ENCODE measurements at regions not wholly inside any gene's neighbourhood (a gene's known extent, or its start where the extent isn't known, plus 50 kb on each side); places are given as distances from the start of the nearest gene placed in this dataset.
A peak's percentile ranks its signal among the peaks of the same experiment; 100 is the strongest.

- DNase-seq = peak; percentile 22
- Mint-ChIP-seq H3K4me1 (ENCODE audit: low read depth) (no peaks in the 10 kb centered on the region), H3K27me3 (peaks cover 21% of the 10 kb centered on the region), H3K36me3 (ENCODE audit: low read depth) (no peaks in the 10 kb centered on the region), H3K4me3 (no peak overlapping the region), H3K9me3 (no peaks in the 10 kb centered on the region), H3K27ac (no peak overlapping the region)
Observed at GRCh38 chr2:239666053-239666854, 265.4 kb upstream of the HDAC4 start.

DNA sequence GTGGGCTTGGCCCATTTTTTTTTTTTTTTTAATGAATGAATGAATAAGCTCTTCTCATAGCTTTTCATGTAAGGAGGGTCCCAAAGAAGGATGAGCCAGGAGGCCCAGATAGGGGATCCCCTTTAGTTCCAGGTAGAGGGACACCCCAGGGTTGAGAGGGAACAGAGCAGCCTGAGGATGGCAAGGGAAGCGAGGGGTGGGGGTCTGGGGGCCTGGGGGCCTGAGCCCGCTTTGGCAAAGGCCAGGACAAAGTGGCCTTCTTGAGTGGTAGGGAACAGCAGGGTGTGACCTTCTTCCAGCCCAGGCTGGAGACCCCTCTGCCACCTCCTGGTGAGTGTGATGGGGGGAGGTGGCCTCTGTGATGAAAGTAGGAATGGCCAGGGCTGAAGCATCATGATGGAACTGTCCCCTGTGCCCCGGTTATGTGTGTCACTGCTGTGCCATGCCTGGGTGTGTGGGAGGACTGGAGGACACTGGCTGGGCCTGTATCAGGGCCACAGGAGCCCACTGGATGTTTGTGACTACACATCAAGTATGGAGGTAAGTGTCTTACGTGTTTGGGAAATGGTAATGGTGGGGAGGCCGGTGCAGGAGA is 263.5 kb upstream of the HDAC4 start:
- no peaks in the 10 kb centered on the region for H3K4me1 Mint-ChIP-seq (ENCODE audit: low read depth)
- no peak overlapping the region for H3K27ac Mint-ChIP-seq
- no peaks in the 10 kb centered on the region for H3K9me3 Mint-ChIP-seq
- H3K36me3 Mint-ChIP-seq (ENCODE audit: low read depth) = no peaks in the 10 kb centered on the region
- no peak for DNase-seq
- peaks cover 30% of the 10 kb centered on the region for H3K27me3 Mint-ChIP-seq
- H3K4me3 Mint-ChIP-seq = no peak overlapping the region

GRCh38 chr2:239663364-239663924 is 262.6 kb upstream of the HDAC4 start:
- no peak overlapping the region for H3K27ac Mint-ChIP-seq
- DNase-seq = no peak
- H3K9me3 Mint-ChIP-seq = no peaks in the 10 kb centered on the region
- peaks cover 30% of the 10 kb centered on the region for H3K27me3 Mint-ChIP-seq
- H3K4me3 Mint-ChIP-seq = no peak overlapping the region
- H3K4me1 Mint-ChIP-seq (ENCODE audit: low read depth) = no peaks in the 10 kb centered on the region
- H3K36me3 Mint-ChIP-seq (ENCODE audit: low read depth) = no peaks in the 10 kb centered on the region

DNA sequence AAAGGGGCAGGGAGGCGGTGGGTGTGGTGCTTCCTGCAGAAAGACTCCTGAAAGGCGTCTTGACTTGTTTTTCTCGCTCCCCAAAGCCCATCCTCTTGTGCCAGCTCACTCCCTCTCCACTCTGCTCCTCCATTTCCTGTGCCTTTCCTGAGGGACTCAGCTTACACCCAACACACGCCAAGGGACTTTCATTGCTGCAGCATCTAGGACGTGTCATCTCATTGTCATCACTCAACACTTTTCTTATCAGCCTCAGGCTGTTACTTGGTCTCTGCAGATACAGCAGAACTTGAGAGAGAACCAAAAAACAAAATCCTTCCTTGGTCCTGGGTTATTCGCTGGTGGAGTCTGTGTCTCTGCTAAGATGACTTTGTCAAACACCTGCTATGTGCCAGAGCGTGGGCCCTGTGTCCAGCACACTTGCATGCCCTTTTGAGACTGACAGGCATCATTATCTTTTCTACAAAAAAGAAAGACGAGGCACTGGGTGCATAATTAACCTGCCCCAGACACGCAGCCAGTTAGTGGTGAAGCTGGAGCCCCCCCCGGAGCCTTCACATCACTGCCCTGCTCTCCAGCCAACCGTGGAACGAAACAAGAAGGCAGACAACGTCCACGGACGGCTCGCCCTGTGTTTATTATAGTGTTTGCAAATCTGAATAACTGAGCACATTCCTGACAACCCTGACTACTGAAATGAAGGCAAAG is 261.7 kb upstream of the HDAC4 start:
- no peaks in the 10 kb centered on the region for H3K36me3 Mint-ChIP-seq (ENCODE audit: low read depth)

GRCh38 chr2:239661334-239662312 is 260.8 kb upstream of the HDAC4 start:
- Mint-ChIP-seq H3K4me1 (ENCODE audit: low read depth) (no peaks in the 10 kb centered on the region), H3K9me3 (no peaks in the 10 kb centered on the region), H3K27ac (no peak overlapping the region), H3K4me3 (no peak overlapping the region), H3K27me3 (peaks cover 30% of the 10 kb centered on the region), H3K36me3 (ENCODE audit: low read depth) (no peaks in the 10 kb centered on the region)
- no peak for DNase-seq

More for the DNA sequence above, 261.7 kb upstream of the HDAC4 start:
- peaks cover 30% of the 10 kb centered on the region for H3K27me3 Mint-ChIP-seq
- no peak for DNase-seq
- H3K27ac Mint-ChIP-seq = no peak overlapping the region
- no peaks in the 10 kb centered on the region for H3K4me1 Mint-ChIP-seq (ENCODE audit: low read depth)
- H3K9me3 Mint-ChIP-seq = no peaks in the 10 kb centered on the region
- H3K4me3 Mint-ChIP-seq = no peak overlapping the region

GRCh38 chr2:239660390-239661230 is 259.8 kb upstream of the HDAC4 start:
- Mint-ChIP-seq H3K27ac (no peak overlapping the region), H3K36me3 (ENCODE audit: low read depth) (no peaks in the 10 kb centered on the region), H3K4me1 (ENCODE audit: low read depth) (no peaks in the 10 kb centered on the region), H3K27me3 (peaks cover 30% of the 10 kb centered on the region), H3K4me3 (no peak overlapping the region), H3K9me3 (no peaks in the 10 kb centered on the region)
- DNase-seq = no peak

DNA sequence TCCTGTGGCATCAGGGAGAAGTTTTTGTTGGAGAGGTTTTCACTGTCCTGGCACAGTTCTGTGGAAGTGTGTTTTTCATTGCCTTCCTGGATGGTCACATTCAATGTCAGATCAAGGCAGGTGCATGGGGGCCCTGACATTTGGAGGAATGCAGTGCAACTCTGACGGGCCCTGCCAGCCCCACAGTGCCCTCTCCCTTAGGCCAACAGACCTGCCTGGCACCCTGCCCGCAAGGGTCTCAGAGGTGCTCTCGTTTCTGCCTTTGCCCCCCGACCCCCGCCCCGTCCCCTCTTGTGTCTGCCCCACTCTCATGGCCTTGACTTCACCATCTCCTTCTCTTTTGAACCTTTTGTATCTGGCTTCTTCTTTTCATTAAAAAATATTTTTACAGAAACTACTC is 257.2 kb upstream of the HDAC4 start:
- no peaks in the 10 kb centered on the region for H3K36me3 Mint-ChIP-seq (ENCODE audit: low read depth)
- H3K27ac Mint-ChIP-seq = no peak overlapping the region
- no peak overlapping the region for H3K4me3 Mint-ChIP-seq
- H3K27me3 Mint-ChIP-seq = peaks cover 27% of the 10 kb centered on the region
- H3K9me3 Mint-ChIP-seq = no peaks in the 10 kb centered on the region
- no peaks in the 10 kb centered on the region for H3K4me1 Mint-ChIP-seq (ENCODE audit: low read depth)
- no peak for DNase-seq

DNA sequence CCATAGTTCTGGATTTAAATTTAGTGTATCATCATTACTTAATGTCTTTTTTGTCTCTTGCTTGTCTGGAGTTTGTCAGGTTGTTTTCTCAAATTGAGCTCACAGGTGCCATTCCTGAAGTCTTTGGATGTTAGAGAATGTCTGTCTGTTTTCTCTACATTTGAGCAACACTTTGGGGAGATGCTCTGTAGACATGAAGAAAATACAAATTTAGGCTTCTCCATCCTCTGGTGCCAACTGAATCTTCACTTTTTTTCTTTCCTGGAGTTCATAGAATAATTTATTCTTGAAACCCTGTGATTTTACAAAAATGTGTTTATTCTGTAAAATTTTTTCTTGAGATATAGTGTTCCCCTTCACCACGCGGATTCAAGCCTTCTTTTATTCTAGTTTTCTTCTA is 256.4 kb upstream of the HDAC4 start:
- no peak for DNase-seq
- H3K27ac Mint-ChIP-seq = no peak overlapping the region
- H3K27me3 Mint-ChIP-seq = peaks cover 19% of the 10 kb centered on the region
- no peaks in the 10 kb centered on the region for H3K4me1 Mint-ChIP-seq (ENCODE audit: low read depth)
- H3K36me3 Mint-ChIP-seq (ENCODE audit: low read depth) = no peaks in the 10 kb centered on the region
- H3K4me3 Mint-ChIP-seq = no peak overlapping the region
- no peaks in the 10 kb centered on the region for H3K9me3 Mint-ChIP-seq

DNA sequence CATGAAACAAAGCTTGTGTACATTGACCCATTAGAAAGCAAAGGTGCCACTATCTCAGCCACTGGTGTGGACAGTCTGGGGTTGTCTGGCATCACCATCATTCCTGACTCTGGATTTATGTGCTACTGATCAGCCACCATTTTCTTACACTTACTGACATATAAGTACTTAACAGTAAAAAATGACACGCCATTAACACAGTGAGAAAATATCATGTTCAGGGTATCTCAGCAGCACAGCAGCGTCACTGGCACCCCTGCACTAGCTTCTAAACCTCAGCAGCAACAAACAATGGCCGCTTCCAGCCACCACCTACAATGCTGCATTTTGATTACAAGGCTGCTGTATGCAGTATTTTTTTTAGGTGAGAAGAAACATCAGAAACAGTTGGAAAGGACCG is 253.4 kb upstream of the HDAC4 start:
- no peaks in the 10 kb centered on the region for H3K36me3 Mint-ChIP-seq (ENCODE audit: low read depth)
- no peaks in the 10 kb centered on the region for H3K4me1 Mint-ChIP-seq (ENCODE audit: low read depth)
- H3K27ac Mint-ChIP-seq = no peak overlapping the region
- no peak for DNase-seq
- H3K9me3 Mint-ChIP-seq = peaks cover 2% of the 10 kb centered on the region
- peaks cover 2% of the 10 kb centered on the region for H3K27me3 Mint-ChIP-seq
- H3K4me3 Mint-ChIP-seq = no peak overlapping the region

DNA sequence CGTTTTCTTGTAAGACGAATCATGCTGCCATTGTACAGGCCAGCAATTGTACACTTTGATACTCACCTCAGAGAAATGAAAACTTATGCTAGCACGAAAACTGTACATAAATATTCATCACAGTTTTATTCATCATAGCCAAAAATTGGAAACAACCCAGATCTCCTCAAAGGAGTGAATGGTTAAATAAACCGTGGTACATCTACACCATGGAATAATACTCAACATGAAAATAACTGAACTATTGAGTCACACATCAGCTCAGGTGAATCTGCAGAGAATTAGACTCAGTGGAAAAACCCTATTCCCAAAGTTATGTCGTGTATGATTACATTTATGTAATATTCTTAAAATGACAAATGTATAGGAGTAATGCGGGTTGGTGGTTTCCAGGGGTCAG is 251.0 kb upstream of the HDAC4 start:
- DNase-seq = no peak
- Mint-ChIP-seq H3K27me3 (peaks cover 11% of the 10 kb centered on the region), H3K9me3 (peaks cover 5% of the 10 kb centered on the region), H3K36me3 (ENCODE audit: low read depth) (no peaks in the 10 kb centered on the region), H3K27ac (no peak overlapping the region), H3K4me3 (no peak overlapping the region), H3K4me1 (ENCODE audit: low read depth) (no peaks in the 10 kb centered on the region)

GRCh38 chr2:239650674-239651073 is 249.9 kb upstream of the HDAC4 start:
- Mint-ChIP-seq H3K9me3 (peaks cover 5% of the 10 kb centered on the region), H3K36me3 (ENCODE audit: low read depth) (no peaks in the 10 kb centered on the region), H3K27me3 (peaks cover 19% of the 10 kb centered on the region), H3K4me1 (ENCODE audit: low read depth) (no peaks in the 10 kb centered on the region), H3K4me3 (no peak overlapping the region), H3K27ac (no peak overlapping the region)
- no peak for DNase-seq

- peaks cover 22% of the 10 kb centered on the region for H3K27me3 Mint-ChIP-seq
Observed at GRCh38 chr2:239649309-239649708, 248.5 kb upstream of the HDAC4 start.

DNA sequence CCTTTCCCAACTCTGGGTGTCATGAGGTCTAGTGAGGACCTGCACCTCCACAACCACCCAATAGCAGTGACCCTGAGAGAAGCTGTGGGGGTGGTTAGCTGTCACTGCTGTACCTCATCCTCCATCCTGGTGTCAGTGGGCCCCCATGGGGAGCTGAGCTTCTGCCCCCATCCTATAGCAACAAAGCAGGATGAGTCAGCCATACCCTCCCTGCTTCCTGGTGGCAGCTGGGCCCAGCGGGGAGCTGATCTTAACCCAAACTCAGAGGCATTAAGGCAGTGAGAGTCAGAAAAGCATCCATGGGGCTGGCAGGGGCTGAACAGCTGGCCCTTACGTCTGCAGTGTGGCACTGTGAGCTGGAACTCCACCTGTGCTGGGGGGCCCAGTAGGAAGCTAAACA is 247.8 kb upstream of the HDAC4 start:
- Mint-ChIP-seq H3K9me3 (peaks cover 5% of the 10 kb centered on the region), H3K27me3 (peaks cover 22% of the 10 kb centered on the region), H3K4me3 (no peak overlapping the region), H3K36me3 (ENCODE audit: low read depth) (no peaks in the 10 kb centered on the region), H3K4me1 (ENCODE audit: low read depth) (no peaks in the 10 kb centered on the region), H3K27ac (no peak overlapping the region)
- no peak for DNase-seq

More at GRCh38 chr2:239649309-239649708, 248.5 kb upstream of the HDAC4 start:
- Mint-ChIP-seq H3K4me3 (no peak overlapping the region), H3K36me3 (ENCODE audit: low read depth) (no peaks in the 10 kb centered on the region), H3K27ac (no peak overlapping the region), H3K4me1 (ENCODE audit: low read depth) (no peaks in the 10 kb centered on the region), H3K9me3 (peaks cover 5% of the 10 kb centered on the region)
- no peak for DNase-seq
